ENCODE measurements at regions not wholly inside any gene's neighbourhood (a gene's known extent, or its start where the extent isn't known, plus 50 kb on each side); places are given as distances from the start of the nearest gene placed in this dataset.

- TF ChIP-seq CTCF (IDR thresholded peaks at IDR 0.05 in 2 of 3, conservative IDR thresholded peaks at IDR 0.05 in 1 of 3; ENCODE audit: borderline replicate concordance in 1 of 3, insufficient read depth in 1 of 3, low read depth in 2 of 3, low read length in 2 of 3) (peak in 2 of 3 experiments; percentile 28 to 37; a peak in 3 of 6 replicates), YY1 (IDR thresholded peaks at IDR 0.05; ENCODE audit: extremely low read depth, insufficient replicate concordance, low read depth, low read length) (no peak), POLR2A (IDR thresholded peaks at IDR 0.05; ENCODE audit: borderline replicate concordance, extremely low read depth, insufficient read depth, insufficient read length) (no peak), RAD21 (IDR thresholded peaks at IDR 0.05; ENCODE audit: low read depth) (no peak), CBX3 (IDR thresholded peaks at IDR 0.05; ENCODE audit: low read depth) (no peak)
- TF ChIP-seq, protein P1, sequence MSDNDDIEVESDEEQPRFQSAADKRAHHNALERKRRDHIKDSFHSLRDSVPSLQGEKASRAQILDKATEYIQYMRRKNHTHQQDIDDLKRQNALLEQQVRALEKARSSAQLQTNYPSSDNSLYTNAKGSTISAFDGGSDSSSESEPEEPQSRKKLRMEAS (IDR thresholded peaks at IDR 0.05), result no peak
Measured at GRCh38 chr2:207320381-207321159, 154.8 kb upstream of the KLF7 start.
